HG03378 (cell line): ENCODE measurements at regions not wholly inside any gene's neighbourhood (a gene's known extent, or its start where the extent isn't known, plus 50 kb on each side); places are given as distances from the start of the nearest gene placed in this dataset.
"Not testable (repeated sequence)": the region's sequence is repeated elsewhere in the genome, so short reads cannot be mapped to it uniquely, and the experiment has no call there.

Experiments
- ATAC-seq: cut with Tn5 transposase; IDR thresholded peaks from one replicate; pipeline ENCODE4 v1.9.1; 2021; ENCODE audit warnings: mild to moderate bottlenecking, moderate library complexity; ENCODE audit not compliant: unreplicated experiment

DNA sequence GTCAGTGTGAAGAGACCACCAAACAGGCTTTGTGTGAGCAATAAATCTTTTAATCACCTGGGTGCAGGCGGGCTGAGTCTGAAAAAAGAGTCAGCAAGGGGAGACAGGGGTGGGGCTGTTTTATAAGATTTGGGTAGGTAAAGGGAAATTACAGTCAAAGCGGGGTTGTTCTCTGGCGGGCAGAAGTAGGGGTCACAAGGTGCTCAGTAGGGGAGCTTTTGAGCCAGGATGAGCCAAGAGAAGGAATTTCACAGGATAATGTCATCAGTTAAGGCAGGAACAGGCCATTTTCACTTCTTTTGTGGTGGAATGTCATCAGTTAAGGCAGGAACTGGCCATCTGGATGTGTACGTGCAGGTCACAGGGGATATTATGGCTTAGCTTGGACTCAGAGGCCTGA lies 372.6 kb upstream of the MEX3C start:
- not testable (repeated sequence) for ATAC-seq

DNA sequence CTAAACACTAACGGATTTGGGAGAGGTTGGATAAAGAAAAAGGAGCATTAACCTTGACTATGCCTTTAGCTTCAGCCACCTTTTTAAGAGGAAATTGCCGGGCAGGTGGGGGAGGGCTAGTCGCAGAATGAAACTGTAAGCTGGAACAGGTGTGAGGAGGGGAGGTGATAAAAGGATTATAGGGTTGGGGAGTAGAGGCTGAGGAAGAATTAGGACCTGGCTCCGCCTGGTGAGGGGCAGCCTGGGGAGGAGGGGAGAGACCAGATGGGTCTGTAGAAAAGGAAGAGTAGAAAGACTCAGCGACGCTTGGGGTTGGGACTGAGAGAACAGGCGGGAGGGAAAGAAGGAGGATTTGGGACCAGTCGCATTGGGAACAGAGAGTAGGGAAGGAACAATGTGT lies 376.4 kb upstream of the MEX3C start:
- not testable (repeated sequence) for ATAC-seq

DNA sequence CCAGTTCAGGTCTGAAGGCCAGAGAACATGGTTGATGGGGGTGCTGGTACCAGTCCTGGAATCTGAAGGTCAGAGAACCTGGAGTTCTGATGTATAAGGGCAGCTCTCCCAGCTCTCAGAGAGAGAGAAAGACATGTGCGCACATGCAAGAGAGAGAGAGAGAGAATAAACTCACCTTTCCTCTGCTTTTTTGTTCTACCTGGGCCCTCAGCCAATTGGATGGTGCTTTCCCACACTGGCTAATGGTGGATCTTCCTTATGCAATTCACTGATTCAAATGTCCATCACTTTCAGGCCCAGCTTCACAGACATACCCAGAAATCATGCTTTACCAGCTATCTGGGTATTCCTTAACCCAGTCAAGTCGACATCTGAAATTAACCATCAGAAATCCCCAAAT lies 377.7 kb upstream of the MEX3C start:
- ATAC-seq = no peak

DNA sequence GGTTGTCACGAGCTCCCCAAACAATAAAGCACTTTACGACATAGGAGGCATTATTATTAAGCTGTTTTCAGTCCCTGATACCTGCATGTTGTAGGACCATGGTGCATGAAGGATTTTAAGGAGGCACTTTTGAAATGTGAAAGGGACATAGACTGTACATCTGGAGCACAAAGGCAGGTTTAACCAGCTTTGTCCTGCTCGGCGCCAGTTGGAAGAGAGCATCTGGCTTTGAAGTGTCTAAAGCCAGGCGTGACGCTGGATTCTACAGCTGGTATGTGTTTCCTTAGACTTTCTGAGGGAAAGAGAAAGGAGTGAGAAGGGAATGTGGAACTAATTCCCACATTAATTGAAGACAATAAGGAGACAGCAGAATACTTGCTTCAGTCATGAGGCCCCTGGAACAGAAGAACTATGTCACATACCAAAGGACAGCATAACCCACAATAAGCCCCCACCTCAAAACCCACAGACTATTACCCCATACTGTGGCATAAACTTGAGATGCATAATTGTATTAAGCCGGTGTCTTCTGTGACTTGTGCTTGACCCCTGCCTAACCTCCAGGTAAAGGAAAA lies 381.0 kb upstream of the MEX3C start:
- no peak for ATAC-seq

DNA sequence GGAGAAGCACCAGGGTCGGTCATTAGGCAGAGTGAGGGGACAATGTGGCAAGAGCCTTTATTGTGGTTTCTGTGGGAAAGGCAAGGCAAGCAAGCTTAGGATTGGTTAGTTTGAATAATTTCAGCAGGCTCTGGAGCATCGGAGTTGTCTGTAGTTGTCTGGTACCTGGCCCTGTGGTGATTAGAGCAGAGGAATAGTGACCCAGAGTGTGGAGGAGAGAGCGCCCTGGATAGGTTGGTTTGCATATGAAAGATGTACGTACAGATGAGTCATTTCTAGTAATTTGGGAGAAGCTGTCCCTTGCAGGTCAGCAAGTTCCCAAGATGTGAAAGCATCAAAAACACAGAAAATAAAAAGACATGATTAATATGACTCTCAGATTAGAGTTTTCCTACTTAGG lies 383.1 kb upstream of the MEX3C start:
- ATAC-seq = no peak

DNA sequence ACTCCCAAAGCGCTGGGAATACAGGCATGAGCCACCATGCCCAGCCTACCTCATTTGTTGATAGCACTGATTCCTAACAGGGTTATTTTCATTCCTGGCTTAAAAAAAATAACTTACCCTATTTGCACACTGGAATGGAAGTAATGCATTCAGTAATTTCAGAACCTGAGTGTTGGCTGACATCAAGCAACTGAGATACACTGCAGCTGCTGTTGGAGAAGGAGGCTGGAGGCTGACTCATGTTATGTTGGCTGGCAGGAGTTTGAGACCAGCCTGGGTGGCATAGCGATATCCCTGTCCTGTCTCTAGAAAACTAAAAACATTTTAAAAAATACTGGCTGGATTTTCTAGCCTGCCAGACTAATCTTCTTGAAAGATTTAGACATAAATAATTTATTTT lies 385.1 kb upstream of the MEX3C start:
- ATAC-seq = no peak

DNA sequence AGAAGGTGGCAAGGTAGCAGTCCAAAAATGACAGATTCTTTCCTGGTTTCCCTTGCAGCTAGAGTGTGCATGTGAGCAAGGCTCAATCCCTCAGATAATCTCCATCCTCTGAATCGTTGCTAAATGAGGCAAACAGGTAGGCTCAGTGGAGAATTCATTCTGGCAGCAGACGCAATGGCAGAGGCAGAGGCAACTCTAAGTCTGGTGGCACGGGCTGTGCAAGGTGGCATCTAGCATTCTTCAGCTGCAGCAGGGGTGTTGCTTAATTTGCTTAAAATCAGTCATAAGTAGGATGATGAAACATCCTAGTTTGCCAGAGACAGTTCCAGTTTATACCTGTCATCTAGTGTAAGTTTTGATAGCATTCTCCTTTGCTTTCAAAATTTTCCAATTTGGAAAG lies 391.1 kb upstream of the MEX3C start:
- no peak for ATAC-seq

DNA sequence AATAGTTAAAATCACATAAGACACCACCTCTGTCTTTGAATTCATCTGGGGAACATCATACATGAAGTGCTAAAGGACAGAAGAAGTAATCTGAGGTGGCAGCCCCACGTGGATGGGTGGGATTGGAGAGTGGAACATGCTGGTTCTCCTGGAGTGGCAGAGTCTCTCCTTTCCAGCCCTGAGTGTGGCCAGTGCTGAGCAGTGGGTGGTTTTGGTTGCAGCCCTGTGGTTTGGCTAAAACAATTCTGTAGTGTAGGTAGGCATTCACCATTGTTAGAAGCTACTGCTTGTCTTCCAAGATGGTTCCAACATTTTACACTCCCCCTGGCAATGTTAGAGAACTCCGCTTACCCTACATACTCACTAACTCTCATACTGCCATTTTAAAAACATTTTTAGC lies 396.4 kb upstream of the MEX3C start:
- ATAC-seq = no peak

DNA sequence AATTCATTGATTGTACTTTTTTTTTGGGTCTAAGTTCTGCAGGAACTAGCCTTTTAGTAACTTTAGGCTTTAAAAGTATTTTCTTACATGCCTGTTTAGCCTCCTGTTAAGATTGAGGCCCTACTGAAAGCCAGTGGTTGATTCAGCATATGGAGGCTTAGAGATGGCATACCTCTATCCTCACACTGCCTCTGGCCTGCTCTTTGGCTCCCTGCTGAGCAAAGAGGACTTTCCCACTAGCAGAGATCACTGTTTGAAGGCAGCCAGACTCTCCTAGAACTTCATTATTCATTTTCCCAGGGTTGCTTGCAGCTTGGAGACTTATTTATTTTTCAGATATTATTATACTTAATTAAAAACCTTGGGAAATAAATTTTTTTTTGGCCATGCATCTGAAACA lies 405.6 kb upstream of the MEX3C start:
- no peak for ATAC-seq

DNA sequence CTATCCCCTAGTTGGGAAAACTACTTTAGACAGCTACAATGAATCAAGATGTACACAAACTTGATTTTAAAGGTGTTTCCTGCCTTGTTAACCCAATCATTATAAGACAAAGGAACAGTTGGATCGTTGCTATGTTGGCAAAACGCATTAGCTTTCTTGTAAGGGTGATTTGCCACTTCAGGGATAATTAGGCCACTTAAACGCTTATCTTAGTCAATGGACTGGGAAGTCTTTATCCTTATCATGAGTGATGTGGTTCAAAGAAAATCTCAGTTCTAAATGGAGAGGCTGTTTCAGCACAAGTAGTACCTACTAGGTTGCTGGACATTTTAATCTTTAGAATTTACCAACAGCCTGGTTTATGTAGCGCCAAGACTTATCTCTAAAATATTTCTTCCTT lies 406.1 kb upstream of the MEX3C start:
- ATAC-seq = no peak

DNA sequence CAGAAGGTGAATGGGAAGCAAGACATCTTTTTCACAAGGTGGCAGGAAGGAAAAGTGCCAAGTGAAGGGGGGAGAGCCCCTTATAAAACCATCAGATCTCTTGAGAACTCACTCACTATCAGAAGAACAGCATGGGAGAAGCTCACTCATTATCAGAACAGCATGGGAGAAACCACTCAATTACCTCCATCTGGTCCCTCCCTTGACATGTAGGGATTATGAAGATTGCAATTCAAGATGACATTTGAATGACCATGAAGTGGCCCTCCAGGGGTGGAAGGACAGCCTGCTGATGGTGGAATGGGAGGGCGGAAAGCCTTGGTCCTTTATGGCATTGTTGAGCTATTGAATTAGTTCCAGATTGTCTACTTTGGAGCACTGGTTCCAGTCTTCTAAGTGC lies 413.0 kb upstream of the MEX3C start:
- no peak for ATAC-seq

DNA sequence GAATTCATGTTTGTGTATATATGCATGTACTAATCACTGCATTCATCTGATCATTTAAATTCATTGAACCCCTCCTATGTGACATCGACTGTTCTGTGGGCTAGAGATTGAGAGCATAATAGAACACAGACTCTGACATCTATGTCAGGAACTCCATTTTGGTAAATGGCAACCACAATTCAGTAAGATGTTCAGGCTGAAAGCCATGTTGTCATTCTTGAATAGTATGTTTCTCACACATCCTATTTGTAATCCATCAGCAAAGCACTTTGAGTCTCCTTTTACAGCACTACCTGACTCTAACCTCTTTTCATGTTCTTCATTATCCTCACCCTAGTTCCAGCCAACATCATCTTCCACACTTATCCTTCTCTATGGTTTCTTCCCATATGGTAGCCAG lies 413.8 kb upstream of the MEX3C start:
- no peak for ATAC-seq

DNA sequence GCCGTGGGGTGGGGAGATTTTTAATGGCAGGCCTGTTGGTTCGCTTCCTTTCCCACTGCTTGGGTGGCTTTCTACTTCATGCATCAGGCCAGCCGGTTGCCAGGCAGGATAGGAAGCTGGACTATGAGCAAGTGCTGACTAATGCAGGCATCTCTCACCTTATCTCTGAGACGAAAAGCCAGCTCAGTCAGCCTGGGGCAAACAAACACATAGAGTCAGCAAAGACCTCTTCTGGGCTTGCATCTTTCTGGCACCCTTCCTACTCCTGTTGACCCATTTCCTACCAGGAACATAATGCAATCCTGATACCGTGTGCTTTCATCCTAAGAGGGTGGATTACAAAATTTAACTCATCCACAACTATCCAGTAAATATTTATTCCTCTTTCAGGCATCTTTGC lies 416.6 kb upstream of the MEX3C start:
- no peak for ATAC-seq

DNA sequence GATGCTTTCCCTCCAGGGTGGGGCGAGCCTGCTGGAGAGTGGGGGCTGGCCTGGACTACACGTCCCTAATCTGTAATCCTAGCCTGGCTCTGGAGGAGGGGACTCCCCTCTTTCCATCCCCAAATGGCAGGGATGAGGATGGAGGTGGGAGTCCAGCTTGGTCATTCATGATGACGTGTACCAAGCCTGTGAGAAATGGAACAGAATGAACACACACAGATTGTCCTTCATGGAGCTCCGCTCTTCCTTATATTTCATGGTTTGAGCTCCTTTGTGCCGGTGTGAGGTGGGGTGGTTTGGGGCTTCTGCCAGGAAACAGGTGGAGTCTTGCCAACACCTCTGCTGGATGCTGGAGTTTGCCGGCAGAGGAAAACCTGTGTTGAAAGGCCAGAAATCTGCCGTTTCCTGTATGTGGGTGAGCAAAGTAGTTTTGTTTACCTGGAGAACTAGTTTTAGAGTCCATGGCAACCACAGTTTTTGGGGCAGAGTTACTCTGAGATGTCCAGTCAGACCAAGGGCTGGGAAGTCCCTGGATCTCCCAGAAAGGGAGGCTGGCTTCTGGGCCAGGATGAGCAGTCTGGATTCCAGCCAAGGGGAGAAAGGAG lies 417.6 kb upstream of the MEX3C start:
- no peak for ATAC-seq

DNA sequence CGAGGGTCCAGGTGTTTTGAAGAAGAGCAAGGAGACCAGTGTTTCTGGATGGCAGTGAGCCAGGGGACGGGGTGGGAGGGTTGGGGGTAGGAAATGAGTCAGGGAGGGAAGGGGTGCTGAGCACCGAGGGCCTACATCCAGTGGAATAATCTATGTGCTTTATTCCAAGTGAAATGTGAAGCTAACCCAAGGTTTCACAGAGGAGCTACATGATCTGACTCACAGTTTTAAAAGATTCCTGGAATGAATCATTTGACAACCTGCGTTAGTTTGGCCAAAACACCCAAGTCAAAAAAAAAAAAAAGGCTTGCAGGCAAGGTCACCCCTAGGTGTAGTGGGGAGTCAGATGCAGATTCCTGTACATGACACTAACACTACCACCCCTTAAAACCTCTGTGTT lies 419.7 kb upstream of the MEX3C start:
- no peak for ATAC-seq

DNA sequence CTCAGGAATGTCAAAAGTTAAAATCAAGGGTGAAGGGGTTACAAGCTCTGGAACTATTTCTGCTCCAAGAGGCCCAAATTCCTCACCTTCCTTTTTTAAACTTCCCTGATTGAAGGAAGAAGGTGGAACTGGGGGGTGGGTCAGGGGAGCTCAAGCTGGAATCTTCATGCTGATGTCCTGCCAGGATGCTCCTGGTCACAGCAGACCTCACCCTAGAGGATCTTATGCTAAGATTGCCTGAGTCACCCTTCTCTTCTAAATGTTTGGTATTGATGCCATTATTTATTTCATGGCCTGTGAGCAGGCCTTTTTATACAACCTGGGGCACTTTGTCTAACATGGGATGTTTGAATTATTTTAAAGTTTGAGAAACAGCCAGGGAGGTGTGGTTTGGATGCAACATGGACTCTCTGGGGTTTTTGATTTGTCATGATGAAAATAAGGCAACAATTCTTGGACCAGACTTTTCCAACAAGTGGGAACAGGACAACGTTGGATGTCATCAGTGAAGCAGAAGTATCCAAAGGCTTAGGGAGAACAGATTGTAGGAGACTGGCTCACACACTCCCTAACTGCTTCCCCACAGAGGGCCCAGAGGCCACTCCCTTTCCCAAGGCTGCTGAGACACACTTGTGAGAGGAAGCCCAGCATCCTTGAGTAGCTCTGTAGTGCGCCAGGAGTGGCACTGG lies 420.2 kb upstream of the MEX3C start:
- no peak for ATAC-seq

DNA sequence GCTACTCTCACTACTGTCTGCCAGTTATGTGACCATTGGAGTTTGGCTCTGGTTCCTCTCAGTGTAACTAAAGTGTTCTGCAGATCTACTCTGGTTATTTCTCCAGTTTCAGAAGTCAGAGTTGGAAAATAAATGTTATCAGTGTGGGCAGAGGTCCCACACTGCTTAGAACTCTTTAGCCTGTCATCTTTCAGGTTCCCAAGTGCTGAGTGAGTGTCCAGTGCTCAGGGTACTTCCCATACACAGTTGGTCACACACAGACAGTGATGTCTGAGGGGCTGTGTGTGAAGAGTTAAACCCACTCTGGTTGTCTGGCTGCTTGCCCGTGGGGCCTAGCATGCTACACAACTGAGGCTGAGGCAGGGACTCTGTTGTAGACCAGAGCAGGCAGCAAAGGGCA lies 421.8 kb upstream of the MEX3C start:
- ATAC-seq = no peak

DNA sequence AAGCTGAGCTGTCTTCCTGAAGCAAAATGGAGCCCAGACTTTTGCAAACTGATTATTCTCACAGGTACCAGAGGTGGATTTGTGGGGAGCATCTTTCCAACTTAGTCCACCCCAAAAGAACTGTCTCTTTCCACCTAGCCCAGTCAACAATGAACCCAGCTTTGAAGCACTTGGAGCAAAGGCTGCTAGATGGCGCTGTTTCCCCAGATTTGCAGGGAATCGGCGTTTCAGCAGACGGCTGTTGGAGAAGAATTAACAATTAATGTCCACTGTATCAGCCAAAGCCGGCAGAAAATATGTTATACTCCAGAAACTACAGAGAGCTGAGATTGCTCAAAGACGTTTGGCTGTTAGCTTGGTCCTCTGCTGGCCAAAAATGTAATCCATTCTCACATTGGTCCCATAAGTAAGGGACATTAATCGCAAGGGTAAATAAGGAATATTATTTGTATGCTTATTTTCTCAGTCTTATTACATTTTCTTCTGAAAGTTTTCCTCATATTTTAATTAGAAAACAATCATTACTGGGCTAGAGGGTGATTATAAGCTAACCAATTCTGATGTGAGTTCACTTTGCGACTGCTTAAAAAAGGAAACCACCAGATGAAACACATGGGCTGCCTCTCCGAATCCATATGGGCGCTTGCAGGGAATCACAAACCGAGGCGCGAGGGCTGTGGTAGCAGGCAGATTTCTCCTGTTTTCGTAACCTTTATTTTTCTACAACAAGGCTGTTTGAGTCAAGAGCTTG lies 423.8 kb upstream of the MEX3C start:
- no peak for ATAC-seq

DNA sequence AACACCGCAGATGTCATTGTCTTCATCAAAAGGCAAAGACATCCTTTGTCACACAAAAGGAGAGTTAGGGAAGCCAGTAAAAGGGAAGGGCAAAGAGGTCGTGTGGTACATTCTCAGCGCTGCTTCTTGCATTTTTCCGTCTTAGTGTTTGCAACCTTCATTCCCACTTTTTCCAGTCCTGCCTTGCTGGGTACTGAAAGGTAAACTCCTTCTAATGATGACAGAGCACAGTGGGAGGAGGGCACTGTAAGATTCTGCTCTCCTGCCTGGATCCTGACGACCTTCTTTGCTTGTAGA lies 424.3 kb upstream of the MEX3C start:
- no peak for ATAC-seq

DNA sequence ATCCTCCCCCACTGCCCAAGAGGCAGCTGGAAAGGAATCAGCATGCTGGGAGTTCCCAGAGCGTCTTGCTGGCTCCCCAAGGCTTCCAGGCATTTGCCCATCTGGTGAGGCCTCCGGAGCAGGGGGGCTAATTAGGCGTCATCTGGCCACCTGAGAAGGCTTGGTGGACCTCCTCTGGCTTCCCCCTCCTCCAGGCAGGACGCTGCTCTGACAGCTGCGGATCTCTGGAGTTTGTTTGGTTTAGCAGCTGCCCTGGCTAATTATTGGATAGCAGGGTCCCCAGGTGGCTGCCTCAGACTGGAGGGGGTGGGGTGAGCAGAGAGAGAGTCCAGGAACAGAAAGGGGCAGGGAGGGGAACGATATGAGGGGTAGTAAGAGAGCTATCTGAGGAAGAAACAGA lies 425.2 kb upstream of the MEX3C start:
- no peak for ATAC-seq

DNA sequence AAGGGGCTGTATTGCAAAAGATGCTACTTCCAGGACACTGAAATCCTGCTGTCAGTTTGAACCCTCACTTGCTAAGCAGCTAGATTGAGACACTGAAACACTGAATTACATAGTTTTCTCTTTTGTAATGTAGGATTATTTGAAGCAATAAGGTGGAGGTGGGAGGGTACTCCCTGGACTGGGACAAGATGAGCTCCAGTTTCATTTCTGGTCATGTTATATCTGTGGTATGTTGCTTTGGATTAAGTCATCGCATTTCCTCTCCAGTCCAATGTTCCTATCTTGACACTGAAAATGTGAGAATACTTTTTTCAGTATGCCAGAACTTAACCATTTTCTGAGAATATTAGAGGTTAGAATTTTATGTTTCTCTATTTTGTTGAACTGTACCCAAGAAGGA lies 426.2 kb upstream of the MEX3C start:
- ATAC-seq = no peak

DNA sequence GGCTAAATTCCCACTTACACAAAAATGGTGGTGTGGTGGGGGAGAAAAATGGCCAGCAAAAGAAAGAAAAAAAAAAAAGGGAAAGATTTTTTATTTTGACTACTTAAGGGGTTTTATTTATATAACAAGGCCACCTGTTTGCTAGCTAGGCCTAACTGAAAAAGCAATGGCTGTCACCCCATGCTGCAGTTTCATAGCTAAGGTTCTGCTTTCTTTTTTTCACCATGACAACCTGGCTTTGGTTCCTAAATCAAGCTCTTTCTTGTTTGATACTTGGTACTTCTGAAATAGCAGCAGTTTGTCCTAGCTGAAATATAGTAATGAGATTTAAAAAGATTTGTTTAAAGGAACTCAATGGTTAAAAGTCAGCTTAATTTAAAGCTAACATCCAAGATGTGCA lies 433.2 kb upstream of the MEX3C start:
- no peak for ATAC-seq
